HG02798 (cell line): ENCODE measurements at regions not wholly inside any gene's neighbourhood (a gene's known extent, or its start where the extent isn't known, plus 50 kb on each side); places are given as distances from the start of the nearest gene placed in this dataset.
A peak's percentile ranks its signal among the peaks of the same experiment; 100 is the strongest.

Source experiments
- ATAC-seq: cut with Tn5 transposase; IDR thresholded peaks from one replicate; pipeline ENCODE4 v1.9.1; 2021; ENCODE audit warnings: mild to moderate bottlenecking; ENCODE audit not compliant: unreplicated experiment, poor library complexity

- ATAC-seq: no peak
Measured at GRCh38 chr2:64330281-64331113, 123.5 kb upstream of the LGALSL start.

DNA sequence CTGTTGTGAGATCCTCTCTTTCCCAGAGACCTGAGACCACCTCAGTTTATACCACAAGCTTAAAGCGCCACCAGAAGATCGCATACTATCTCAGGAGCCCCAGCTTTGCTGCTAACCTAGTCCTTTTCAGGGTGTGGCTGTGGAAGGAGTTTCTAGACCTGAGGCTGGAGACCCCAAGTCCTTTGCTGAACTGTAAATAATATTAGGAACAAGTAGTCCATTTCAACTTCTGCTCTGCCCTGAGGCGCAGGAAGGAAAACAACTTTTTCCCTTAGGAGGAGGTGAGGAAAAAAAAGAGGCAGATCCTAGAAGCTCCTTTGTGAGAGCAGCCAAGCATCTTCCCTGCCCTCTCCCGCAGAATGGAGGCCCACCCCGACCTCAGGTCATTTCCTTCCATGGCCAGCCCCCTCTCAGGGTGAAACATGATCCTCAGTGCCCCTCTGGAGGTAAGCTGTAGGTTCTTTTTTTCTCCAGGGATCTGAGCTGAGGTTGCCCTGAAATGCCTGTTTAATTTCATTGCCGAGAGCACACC is 122.8 kb upstream of the LGALSL start:
- no peak for ATAC-seq

DNA sequence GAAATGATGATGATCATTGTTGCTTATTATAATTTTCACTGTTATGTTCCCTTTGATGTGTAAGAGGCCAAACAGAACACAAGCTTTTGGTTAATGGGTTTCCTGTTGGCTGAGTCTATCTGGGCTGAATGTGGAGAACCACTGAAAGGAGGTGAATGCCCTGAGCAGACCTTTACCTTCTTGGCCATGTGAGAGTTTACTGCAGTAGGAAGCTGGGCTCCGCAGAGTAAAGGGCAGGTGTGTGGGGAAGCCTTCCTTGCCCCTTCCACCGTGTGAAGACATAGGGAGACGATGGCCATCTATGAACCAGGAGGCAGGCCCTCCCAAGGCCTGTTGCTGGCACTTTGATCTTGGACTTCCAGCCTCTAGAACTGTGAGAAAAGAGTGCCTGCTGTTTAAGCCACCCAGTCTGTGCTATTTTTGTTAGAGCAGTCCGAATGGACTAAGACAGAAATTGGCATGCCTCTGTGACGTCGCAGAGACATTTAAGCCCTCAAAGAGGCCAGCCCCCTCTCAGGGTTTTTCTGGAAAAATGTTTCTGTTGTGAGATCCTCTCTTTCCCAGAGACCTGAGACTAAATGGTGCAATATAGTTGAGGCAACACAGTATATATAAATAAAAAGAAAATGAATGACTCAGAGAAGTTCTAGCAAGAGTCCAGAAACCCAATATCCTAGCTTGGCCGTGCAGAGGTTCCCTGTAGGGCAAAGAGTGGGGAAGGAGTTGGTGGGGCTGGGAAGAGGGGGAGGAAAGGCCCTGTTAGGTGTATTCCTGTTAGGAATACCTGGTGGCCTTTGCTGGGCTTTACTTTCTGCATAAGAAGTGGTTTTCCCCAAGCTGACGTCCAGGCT is 121.9 kb upstream of the LGALSL start:
- ATAC-seq: no peak

DNA sequence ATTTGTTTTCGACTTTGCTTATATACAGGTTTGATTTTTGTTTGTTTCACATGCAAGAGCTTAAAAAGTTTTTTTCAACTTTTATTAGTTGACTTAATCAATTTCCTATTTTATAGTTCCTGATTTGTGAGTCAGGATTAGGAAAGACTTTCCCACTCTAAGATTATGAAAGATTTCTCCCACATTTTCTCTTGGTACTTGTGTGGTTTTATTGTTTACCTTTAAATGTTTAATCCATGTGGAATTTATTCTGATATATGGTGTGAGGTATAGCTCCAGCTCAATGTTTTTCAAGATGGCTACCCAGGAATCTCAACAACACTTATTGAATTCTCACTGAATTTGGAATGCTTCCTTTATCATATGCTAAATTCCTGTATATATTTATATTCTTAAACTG is 117.8 kb upstream of the LGALSL start:
- ATAC-seq: no peak

GRCh38 chr2:64337314-64337713 is 116.6 kb upstream of the LGALSL start:
- no peak for ATAC-seq

DNA sequence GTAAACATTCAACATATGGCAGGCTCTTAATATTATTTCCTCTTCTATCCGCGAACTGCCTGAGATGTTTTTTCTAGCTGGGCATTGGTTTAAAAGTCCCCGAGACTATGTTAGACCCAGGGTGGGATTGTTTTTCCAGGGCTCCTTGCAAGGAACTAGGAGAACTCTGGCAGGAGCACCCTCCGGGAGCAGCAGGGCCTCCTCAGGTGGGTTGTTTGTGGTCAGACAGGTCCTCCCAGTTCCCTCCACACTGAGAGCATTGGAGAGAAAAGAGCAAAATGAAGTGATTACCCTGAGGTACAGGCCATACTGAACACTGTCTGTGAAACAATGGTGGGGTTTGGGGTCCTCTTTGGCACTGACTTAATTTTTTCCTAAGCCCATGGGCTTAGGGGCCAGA is 115.9 kb upstream of the LGALSL start:
- no peak for ATAC-seq

GRCh38 chr2:64338910-64339500 is 115.0 kb upstream of the LGALSL start:
- peak; percentile 59 for ATAC-seq

GRCh38 chr2:64341461-64341860 is 112.5 kb upstream of the LGALSL start:
- no peak for ATAC-seq

- no peak for ATAC-seq
Measured at GRCh38 chr2:64342195-64343099, 111.5 kb upstream of the LGALSL start.

DNA sequence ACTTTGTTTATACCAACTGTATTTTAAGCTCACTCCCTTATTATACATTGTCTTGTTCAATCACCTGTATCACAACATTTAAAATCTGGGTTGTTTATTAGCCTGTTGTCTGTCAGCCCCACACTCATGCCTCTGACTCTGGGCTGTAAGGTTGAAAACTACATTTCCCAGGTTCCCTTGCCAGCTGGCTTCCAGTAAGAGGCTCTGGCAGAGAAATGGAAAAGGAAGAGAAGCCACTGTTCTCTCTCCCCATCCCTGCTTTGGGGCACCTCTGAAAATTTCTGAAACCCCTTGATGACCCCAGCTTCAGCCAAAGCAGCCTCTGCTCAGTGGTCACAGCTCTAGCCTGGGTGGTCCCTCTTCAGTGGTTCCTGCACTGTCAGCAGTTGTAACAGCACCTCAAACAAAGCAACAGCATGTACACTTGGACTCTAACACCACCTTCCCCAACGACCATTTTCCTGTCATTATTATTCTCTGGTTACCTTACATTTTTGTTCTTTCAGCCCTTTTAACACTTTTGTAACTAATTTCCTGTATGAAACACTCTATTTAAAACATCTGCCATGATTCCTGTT is 108.9 kb upstream of the LGALSL start:
- no peak for ATAC-seq

- no peak for ATAC-seq
Measured at GRCh38 chr2:64345998-64346397, 108.0 kb upstream of the LGALSL start.

DNA sequence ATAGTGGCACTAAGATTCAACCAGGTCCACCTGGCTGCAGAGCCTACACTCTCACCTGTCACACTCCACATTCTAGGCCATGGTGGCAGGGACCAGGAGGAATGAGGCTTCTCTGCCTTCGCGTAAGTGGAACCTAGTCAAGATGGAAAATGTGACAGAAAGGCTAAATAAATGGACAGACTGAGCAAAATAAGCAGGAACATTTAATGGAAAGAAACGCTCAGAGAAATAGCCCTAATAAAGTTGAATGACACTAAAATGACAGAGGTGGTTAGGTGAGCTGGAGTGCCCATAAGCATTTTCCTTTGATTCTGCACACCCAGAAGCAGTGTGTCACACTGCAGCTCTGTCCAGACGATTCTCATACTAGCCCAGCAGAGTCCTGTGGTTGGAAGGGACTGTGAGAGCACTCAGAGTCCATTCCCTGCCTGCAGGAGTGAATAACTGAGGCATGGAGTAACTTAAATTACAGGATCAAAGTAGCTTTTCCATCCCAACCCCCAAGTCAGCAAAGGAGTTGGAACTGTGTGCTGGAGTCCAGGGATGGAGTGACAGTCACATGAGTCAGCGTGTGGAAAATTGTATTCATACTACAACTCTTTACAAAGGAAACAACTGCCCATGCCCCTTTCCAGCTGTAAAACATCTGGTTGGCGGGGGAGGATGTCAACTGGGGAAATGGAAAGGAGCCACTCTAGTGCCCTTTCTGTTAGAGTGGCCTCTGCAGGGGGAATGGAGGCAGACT is 105.4 kb upstream of the LGALSL start:
- no peak for ATAC-seq

- ATAC-seq: no peak
Measured at GRCh38 chr2:64349131-64349530, 104.8 kb upstream of the LGALSL start.

GRCh38 chr2:64350996-64351395 is 103.0 kb upstream of the LGALSL start:
- ATAC-seq: no peak

DNA sequence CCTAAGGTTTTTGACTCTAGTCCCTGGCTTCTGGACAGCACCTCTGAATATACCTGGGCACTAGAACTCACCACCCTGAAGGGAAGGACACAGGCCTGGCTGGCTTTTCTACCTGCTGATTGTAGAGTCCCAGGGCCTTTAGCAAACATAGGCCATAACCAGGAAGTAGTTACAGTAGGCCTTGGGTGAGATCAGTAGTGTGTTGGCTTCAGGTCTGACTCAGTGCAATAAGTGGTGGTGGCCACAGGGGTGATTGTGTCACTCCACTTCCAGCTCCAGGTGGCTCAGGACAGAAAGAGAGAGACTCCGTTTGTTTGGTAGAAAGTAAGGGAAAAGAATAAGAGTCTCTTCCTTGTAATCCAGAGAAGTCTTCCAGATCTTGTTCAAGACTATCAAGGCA is 101.7 kb upstream of the LGALSL start:
- no peak for ATAC-seq

GRCh38 chr2:64354857-64355680 is 98.9 kb upstream of the LGALSL start:
- no peak for ATAC-seq

- ATAC-seq: no peak
Measured at GRCh38 chr2:64356906-64357305, 97.1 kb upstream of the LGALSL start.
